ENCODE measurements at regions not wholly inside any gene's neighbourhood (a gene's known extent, or its start where the extent isn't known, plus 50 kb on each side); places are given as distances from the start of the nearest gene placed in this dataset.

DNA sequence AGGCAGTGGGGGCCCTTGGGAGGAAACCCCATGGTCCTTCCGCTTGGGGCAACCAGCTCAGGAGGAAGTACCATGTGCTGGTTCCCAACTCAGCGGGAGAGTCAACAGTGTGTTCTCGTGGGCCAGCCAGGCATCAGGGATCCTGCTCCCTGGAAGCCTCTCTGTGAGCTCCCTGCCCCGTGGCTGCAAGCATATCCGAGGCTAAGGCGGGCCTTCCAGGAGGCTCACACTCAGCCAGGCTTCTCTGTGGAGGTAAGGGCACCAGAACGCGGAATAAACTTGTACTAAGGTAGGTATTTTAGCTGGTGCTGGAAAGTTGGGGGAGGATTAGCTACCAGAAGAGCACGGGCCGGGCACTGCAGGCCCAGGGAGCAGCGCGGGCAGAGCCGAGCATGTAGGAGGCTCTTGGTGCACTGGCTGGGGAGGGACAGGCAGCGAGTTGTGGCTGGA, 74.7 kb upstream of the POU3F1 start:
- no peaks in the 10 kb centered on the region for H3K9me3 Mint-ChIP-seq
- H3K27me3 Mint-ChIP-seq (ENCODE audit: low read depth), result no peaks in the 10 kb centered on the region; the same call in 1 of the 2 replicates
- no peak overlapping the region for H3K4me3 Mint-ChIP-seq
- peaks cover 25% of the 10 kb centered on the region for H3K4me1 Mint-ChIP-seq
- TF ChIP-seq NR3C1 (CRISPR knock-in tag; conservative IDR thresholded peaks at IDR 0.05; ENCODE audit: low read depth) (no peak), IRF2 (CRISPR knock-in tag; IDR thresholded peaks at IDR 0.05; ENCODE audit: borderline replicate concordance, low read depth) (no peak), ATF3 (CRISPR knock-in tag; conservative IDR thresholded peaks at IDR 0.05) (no peak), ZNF423 (CRISPR knock-in tag; IDR thresholded peaks at IDR 0.05) (no peak), IRF1 (CRISPR knock-in tag; IDR thresholded peaks at IDR 0.05) (no peak), ETV6 (CRISPR knock-in tag; IDR thresholded peaks at IDR 0.05) (no peak), TCF7 (CRISPR knock-in tag; IDR thresholded peaks at IDR 0.05; ENCODE audit: low read depth) (no peak), ZNF263 (CRISPR knock-in tag; IDR thresholded peaks at IDR 0.05; ENCODE audit: low read depth) (no peak), FOXK1 (CRISPR knock-in tag; IDR thresholded peaks at IDR 0.05) (no peak), ZNF512 (CRISPR knock-in tag; IDR thresholded peaks at IDR 0.05; ENCODE audit: borderline replicate concordance) (no peak), SMAD4 (CRISPR knock-in tag; IDR thresholded peaks at IDR 0.05) (no peak), RELA (CRISPR knock-in tag; IDR thresholded peaks at IDR 0.05; ENCODE audit: borderline replicate concordance) (no peak), MYBL2 (CRISPR knock-in tag; IDR thresholded peaks at IDR 0.05) (no peak), ZNF425 (CRISPR knock-in tag; conservative IDR thresholded peaks at IDR 0.05) (no peak)
- TF ChIP-seq, protein P1, sequence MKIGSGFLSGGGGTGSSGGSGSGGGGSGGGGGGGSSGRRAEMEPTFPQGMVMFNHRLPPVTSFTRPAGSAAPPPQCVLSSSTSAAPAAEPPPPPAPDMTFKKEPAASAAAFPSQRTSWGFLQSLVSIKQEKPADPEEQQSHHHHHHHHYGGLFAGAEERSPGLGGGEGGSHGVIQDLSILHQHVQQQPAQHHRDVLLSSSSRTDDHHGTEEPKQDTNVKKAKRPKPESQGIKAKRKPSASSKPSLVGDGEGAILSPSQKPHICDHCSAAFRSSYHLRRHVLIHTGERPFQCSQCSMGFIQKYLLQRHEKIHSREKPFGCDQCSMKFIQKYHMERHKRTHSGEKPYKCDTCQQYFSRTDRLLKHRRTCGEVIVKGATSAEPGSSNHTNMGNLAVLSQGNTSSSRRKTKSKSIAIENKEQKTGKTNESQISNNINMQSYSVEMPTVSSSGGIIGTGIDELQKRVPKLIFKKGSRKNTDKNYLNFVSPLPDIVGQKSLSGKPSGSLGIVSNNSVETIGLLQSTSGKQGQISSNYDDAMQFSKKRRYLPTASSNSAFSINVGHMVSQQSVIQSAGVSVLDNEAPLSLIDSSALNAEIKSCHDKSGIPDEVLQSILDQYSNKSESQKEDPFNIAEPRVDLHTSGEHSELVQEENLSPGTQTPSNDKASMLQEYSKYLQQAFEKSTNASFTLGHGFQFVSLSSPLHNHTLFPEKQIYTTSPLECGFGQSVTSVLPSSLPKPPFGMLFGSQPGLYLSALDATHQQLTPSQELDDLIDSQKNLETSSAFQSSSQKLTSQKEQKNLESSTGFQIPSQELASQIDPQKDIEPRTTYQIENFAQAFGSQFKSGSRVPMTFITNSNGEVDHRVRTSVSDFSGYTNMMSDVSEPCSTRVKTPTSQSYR (CRISPR knock-in tag; IDR thresholded peaks at IDR 0.05), result no peak
- TF ChIP-seq, protein P2, sequence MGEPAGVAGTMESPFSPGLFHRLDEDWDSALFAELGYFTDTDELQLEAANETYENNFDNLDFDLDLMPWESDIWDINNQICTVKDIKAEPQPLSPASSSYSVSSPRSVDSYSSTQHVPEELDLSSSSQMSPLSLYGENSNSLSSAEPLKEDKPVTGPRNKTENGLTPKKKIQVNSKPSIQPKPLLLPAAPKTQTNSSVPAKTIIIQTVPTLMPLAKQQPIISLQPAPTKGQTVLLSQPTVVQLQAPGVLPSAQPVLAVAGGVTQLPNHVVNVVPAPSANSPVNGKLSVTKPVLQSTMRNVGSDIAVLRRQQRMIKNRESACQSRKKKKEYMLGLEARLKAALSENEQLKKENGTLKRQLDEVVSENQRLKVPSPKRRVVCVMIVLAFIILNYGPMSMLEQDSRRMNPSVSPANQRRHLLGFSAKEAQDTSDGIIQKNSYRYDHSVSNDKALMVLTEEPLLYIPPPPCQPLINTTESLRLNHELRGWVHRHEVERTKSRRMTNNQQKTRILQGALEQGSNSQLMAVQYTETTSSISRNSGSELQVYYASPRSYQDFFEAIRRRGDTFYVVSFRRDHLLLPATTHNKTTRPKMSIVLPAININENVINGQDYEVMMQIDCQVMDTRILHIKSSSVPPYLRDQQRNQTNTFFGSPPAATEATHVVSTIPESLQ (CRISPR knock-in tag; IDR thresholded peaks at IDR 0.05), result no peak
- H3K36me3 Mint-ChIP-seq, result no peaks in the 10 kb centered on the region
- peak overlapping the region; percentile 61; the same call in 1 of the 2 replicates for H3K27ac Mint-ChIP-seq
- ChIA-PET POLR2A (no interaction called here), CTCF (interaction anchor here (1.0 kb wide), 1 partner anchor 50 kb away, joined by 3 read pairs; no protein-coding TSS in a partner anchor)
- ATAC-seq (no peak; the same call in 1 of the 2 replicates), DNase-seq (ENCODE audit: low spot score) (no peak)

Measured in WTC11 (cell line).